ENCODE measurements at regions not wholly inside any gene's neighbourhood (a gene's known extent, or its start where the extent isn't known, plus 50 kb on each side); places are given as distances from the start of the nearest gene placed in this dataset.

DNA sequence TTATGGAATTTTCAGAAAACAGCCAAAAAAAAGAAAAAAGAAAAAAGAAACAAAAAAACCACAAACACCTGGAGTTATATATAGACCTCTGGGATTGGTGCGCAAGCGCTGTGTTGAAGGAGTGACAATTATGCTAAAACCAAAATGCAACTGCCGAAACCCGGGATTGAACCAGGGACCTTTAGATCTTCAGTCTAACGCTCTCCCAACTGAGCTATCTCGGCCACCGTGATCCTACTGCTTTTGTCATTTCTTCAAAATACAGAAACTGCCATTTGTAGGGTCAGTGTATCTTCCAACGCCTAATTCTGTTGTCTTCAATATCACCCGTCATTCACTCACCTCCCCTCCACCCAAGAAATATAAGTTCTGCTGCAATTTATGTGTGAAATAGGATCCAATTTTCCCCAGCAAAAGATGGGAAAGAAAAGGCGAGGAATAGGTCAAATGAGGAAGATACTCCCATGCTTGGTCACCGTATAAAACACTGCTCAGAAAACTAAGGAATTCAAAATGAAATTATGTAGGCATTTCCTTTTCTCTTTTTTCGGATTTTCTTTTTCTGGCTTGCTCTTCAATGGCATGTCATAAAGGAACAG is 116.0 kb downstream of the TRIM27 start:
- Histone ChIP-seq H3K27me3 (ENCODE audit: control insufficient read depth in 1 of 2, insufficient read depth in 2 of 2, low read length in 2 of 2) (peaks cover 19 to 26% of the 10 kb centered on the region in 2 donors), H3K36me3 (ENCODE audit: control insufficient read depth in 2 of 2, insufficient read depth in 2 of 2, low read length in 1 of 2) (no peaks in the 10 kb centered on the region), H3K9me3 (ENCODE audit: control insufficient read depth in 2 of 2, insufficient read depth in 1 of 2, low read depth in 1 of 2, low read length in 1 of 2) (peaks cover 0 to 11% of the 10 kb centered on the region in 2 donors), H3K27ac (ENCODE audit: low read depth in 2 of 2, low read length in 1 of 2) (no peak overlapping the region), H3K4me3 (ENCODE audit: low read depth in 1 of 2, low read length in 2 of 2) (no peak overlapping the region), H3K4me1 (ENCODE audit: control insufficient read depth in 2 of 2, insufficient read depth in 2 of 2, low read length in 1 of 2) (peaks cover 0 to 2% of the 10 kb centered on the region in 2 donors)
- WGBS, 2 donors = 6 to 9% methylated on average over 12 of the region's 12 CpGs

DNA sequence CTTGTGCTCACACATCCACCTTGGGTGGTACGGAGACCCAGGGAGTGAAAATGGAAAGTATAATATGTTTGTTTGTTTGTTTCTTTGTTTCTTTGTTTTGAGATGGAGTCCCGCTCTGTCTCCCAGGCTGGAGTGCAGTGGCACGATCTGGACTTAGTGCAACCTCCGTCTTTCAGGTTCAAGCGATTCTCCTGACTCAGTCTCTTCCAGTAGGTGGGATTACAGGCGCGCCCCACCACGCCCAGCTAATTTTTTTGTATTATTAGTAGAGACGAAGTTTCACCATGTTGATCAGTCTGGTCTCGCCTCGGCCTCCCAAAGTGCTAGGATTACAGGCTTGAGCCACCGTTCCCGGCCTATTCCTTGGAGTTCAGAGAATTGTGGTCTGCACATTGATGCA is 115.4 kb downstream of the TRIM27 start:
- H3K9me3 ChIP-seq (ENCODE audit: control insufficient read depth in 2 of 2, insufficient read depth in 1 of 2, low read depth in 1 of 2, low read length in 1 of 2) = peaks cover 0 to 11% of the 10 kb centered on the region in 2 donors
- H3K36me3 ChIP-seq (ENCODE audit: control insufficient read depth in 2 of 2, insufficient read depth in 2 of 2, low read length in 1 of 2) = no peaks in the 10 kb centered on the region
- H3K4me1 ChIP-seq (ENCODE audit: control insufficient read depth in 2 of 2, insufficient read depth in 2 of 2, low read length in 1 of 2) = peaks cover 0 to 2% of the 10 kb centered on the region in 2 donors
- no peak overlapping the region for H3K4me3 ChIP-seq (ENCODE audit: low read depth in 1 of 2, low read length in 2 of 2)
- 15 to 22% methylated on average over 13 of the region's 13 CpGs for WGBS, 2 donors
- H3K27me3 ChIP-seq (ENCODE audit: control insufficient read depth in 1 of 2, insufficient read depth in 2 of 2, low read length in 2 of 2) = peaks cover 19 to 31% of the 10 kb centered on the region in 2 donors
- H3K27ac ChIP-seq (ENCODE audit: low read depth in 2 of 2, low read length in 1 of 2) = no peak overlapping the region

DNA sequence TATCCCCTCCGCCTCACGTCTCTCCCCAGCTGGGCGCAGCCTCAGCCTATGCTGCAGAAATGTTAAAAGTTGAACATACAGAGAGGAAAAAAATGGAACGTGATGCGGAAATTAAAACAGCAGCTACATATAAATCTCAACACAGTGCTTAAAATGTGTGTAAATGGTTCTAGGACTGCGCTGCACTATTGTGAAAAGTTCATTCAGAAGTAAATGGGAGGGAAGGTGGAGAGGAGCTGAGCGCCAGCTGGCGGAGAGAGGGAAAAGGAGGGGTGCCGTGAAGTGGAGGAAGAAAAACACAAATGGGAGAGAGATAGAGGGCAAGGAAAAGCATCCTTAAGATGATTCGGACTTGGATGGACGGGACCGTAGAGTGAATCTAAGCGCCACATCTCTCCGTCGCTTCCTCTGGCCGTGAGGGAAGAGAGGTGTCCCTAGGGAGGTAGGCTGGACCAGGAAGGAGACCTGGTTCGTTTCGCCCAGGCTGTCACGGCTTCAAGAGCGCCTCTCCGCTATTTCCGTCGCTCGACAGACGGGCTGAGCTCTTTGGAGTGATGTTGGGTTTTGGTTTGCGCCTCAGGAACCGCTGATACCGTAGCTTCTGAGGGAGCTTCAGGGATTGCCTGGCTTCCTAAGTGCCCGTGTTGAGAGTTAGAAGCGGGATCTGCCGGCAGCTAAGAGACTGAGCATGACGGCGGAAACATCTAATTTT is 113.7 kb downstream of the TRIM27 start:
- peaks cover 0 to 2% of the 10 kb centered on the region in 2 donors for H3K4me1 ChIP-seq (ENCODE audit: control insufficient read depth in 2 of 2, insufficient read depth in 2 of 2, low read length in 1 of 2)
- H3K27ac ChIP-seq (ENCODE audit: low read depth in 2 of 2, low read length in 1 of 2) = no peak overlapping the region
- WGBS, 2 donors = 7 to 10% methylated on average over 33 of the region's 33 CpGs
- peaks cover 0 to 17% of the 10 kb centered on the region in 2 donors for H3K9me3 ChIP-seq (ENCODE audit: control insufficient read depth in 2 of 2, insufficient read depth in 1 of 2, low read depth in 1 of 2, low read length in 1 of 2)
- H3K4me3 ChIP-seq (ENCODE audit: low read depth in 1 of 2, low read length in 2 of 2) = peak overlapping the region in 1 of 2 donors; percentile 9
- H3K36me3 ChIP-seq (ENCODE audit: control insufficient read depth in 2 of 2, insufficient read depth in 2 of 2, low read length in 1 of 2) = no peaks in the 10 kb centered on the region
- H3K27me3 ChIP-seq (ENCODE audit: control insufficient read depth in 1 of 2, insufficient read depth in 2 of 2, low read length in 2 of 2) = peaks cover 24 to 43% of the 10 kb centered on the region in 2 donors

DNA sequence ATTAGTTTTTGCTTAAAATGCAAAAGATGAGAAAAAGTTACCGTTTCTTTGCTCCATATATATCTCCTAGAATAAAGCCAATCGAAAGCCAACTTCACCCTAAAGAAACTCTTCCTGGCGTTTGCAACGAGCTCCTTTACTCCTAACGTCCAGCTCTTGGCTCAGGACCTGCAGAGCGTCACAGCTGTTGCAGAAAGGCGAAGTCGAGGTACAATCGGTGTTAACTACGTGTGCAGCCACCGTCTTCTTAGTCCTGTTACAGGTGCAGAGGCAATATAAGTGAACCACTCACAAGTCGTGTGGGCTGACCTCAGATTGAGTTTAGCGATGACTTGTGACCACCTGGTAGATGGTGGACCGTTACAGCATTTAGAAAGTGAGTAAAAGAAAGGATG is 113.1 kb downstream of the TRIM27 start:
- no peak overlapping the region for H3K4me3 ChIP-seq (ENCODE audit: low read depth in 1 of 2, low read length in 2 of 2)
- no peaks in the 10 kb centered on the region for H3K36me3 ChIP-seq (ENCODE audit: control insufficient read depth in 2 of 2, insufficient read depth in 2 of 2, low read length in 1 of 2)
- no peak overlapping the region for H3K27ac ChIP-seq (ENCODE audit: low read depth in 2 of 2, low read length in 1 of 2)
- WGBS, 2 donors = 6 to 8% methylated on average over 14 of the region's 14 CpGs
- peaks cover 0 to 17% of the 10 kb centered on the region in 2 donors for H3K9me3 ChIP-seq (ENCODE audit: control insufficient read depth in 2 of 2, insufficient read depth in 1 of 2, low read depth in 1 of 2, low read length in 1 of 2)
- peaks cover 25 to 43% of the 10 kb centered on the region in 2 donors for H3K27me3 ChIP-seq (ENCODE audit: control insufficient read depth in 1 of 2, insufficient read depth in 2 of 2, low read length in 2 of 2)
- peaks cover 0 to 2% of the 10 kb centered on the region in 2 donors for H3K4me1 ChIP-seq (ENCODE audit: control insufficient read depth in 2 of 2, insufficient read depth in 2 of 2, low read length in 1 of 2)

DNA sequence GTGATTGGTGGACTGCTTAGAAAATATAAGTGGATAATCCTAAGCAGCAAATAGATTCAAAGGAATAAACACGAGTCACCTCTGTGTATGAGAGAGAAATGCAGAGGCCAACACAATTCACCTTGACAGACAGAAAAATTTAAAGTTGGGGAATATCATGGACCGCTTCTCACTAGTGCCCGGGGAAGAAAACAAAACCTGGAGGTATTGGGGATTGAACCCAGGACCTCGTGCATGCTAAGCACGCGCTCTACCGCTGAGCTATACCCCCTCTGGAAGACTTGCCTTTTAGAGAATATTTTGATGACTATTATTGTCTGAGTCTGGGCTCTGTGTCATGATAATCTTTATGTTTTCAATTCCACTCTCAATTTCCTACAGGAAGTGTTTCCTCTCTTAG is 111.9 kb downstream of the TRIM27 start:
- Histone ChIP-seq H3K4me3 (ENCODE audit: low read depth in 1 of 2, low read length in 2 of 2) (no peak overlapping the region), H3K27me3 (ENCODE audit: control insufficient read depth in 1 of 2, insufficient read depth in 2 of 2, low read length in 2 of 2) (peaks cover 21 to 49% of the 10 kb centered on the region in 2 donors), H3K4me1 (ENCODE audit: control insufficient read depth in 2 of 2, insufficient read depth in 2 of 2, low read length in 1 of 2) (peaks cover 0 to 2% of the 10 kb centered on the region in 2 donors), H3K36me3 (ENCODE audit: control insufficient read depth in 2 of 2, insufficient read depth in 2 of 2, low read length in 1 of 2) (no peaks in the 10 kb centered on the region), H3K27ac (ENCODE audit: low read depth in 2 of 2, low read length in 1 of 2) (no peak overlapping the region), H3K9me3 (ENCODE audit: control insufficient read depth in 2 of 2, insufficient read depth in 1 of 2, low read depth in 1 of 2, low read length in 1 of 2) (peaks cover 0 to 17% of the 10 kb centered on the region in 2 donors)
- WGBS, 2 donors = 7% methylated on average over 7 of the region's 7 CpGs

DNA sequence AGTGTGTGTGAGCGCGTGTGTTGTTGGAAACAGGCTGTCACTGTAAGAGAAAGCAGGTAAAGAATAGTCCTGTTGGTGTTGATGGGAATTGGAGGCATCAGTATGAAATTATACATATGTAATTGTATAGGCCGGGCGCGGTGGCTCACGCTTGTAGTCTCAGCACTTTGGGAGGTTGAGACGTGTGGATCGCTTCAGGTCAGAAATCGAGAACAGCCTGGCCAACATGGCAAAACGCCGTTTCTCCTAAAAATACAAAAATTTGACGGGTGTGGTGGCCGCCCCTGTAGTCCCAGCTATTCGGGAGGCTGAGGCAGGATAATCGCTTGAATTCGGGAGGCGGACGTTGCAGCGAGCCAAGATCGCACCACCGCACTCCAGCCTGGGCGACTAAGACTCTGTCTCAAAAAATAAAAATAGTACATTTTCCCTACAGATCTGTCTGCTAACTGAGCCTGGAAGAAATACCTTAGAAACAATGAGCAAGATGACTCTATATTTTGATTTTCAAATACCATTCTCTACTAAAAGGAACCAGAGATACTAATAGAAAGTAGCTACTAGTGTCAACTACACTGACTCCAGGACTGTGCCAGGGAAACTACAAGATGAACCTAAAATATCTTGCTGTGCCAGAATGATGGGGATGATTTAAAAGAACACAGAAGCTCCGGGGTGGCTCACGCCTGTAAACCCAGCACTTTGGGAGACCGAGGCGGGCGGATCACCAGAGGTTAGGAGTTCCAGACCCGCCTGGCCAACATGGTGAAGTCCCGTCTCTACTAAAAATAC is 110.8 kb downstream of the TRIM27 start:
- Histone ChIP-seq H3K36me3 (ENCODE audit: control insufficient read depth in 2 of 2, insufficient read depth in 2 of 2, low read length in 1 of 2) (no peaks in the 10 kb centered on the region), H3K27me3 (ENCODE audit: control insufficient read depth in 1 of 2, insufficient read depth in 2 of 2, low read length in 2 of 2) (peaks cover 27 to 51% of the 10 kb centered on the region in 2 donors), H3K4me1 (ENCODE audit: control insufficient read depth in 2 of 2, insufficient read depth in 2 of 2, low read length in 1 of 2) (peaks cover 0 to 2% of the 10 kb centered on the region in 2 donors), H3K9me3 (ENCODE audit: control insufficient read depth in 2 of 2, insufficient read depth in 1 of 2, low read depth in 1 of 2, low read length in 1 of 2) (peaks cover 0 to 17% of the 10 kb centered on the region in 2 donors), H3K4me3 (ENCODE audit: low read depth in 1 of 2, low read length in 2 of 2) (no peak overlapping the region), H3K27ac (ENCODE audit: low read depth in 2 of 2, low read length in 1 of 2) (no peak overlapping the region)
- WGBS, 2 donors = 16 to 18% methylated on average over 29 of the region's 29 CpGs

DNA sequence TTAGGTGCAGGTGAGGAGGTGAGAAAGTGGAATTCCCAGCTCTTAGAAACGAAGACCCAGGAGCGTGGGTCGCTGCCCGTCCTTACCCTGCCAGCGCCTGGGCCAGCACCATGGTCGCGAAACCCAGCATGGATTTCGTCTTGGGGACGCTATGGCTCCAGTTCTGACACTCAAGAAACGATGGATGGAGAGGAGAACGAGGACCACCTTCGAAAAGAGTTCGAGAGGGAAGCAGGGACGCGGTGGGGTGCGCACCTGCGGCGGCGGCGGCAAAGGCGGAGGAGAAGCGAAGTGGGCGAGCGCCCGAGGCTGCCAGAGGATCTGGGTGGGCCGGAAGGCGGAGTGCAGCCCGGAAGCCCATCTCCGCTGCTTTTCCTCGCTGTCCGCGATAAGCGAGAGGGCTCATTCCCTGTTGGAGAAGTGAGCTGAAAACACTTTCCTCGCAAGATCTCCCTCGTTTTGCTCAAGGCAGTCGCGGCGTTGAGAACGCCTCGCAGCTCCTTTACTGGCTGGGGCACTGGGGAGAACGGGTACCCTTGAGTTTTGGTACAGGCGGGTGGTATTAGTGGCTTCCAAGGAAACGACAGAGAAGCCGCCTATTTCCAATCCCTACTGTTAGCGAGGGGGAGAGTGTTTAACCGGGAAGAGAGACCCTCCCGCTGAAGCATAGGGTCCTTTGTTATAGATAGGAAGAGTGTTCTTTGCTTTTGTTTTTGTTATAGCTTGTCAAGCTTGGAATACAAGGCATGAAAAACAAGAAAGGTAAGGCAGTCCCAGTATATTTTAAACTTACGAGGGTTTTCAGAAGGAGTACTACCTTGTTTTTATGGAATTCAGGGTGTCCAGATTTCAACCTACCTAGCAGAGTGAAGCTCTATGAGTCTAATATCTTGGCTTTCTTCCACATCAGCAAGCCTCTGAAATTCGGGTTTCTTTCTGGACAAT is 109.5 kb downstream of the TRIM27 start:
- Histone ChIP-seq H3K9me3 (ENCODE audit: control insufficient read depth in 2 of 2, insufficient read depth in 1 of 2, low read depth in 1 of 2, low read length in 1 of 2) (peaks cover 0 to 17% of the 10 kb centered on the region in 2 donors), H3K36me3 (ENCODE audit: control insufficient read depth in 2 of 2, insufficient read depth in 2 of 2, low read length in 1 of 2) (no peaks in the 10 kb centered on the region), H3K27me3 (ENCODE audit: control insufficient read depth in 1 of 2, insufficient read depth in 2 of 2, low read length in 2 of 2) (peaks cover 27 to 50% of the 10 kb centered on the region in 2 donors), H3K4me3 (ENCODE audit: low read depth in 1 of 2, low read length in 2 of 2) (no peak overlapping the region), H3K4me1 (ENCODE audit: control insufficient read depth in 2 of 2, insufficient read depth in 2 of 2, low read length in 1 of 2) (peaks cover 0 to 2% of the 10 kb centered on the region in 2 donors), H3K27ac (ENCODE audit: low read depth in 2 of 2, low read length in 1 of 2) (no peak overlapping the region)
- WGBS, 2 donors = 10 to 11% methylated on average over 42 to 49 of the region's 49 CpGs

DNA sequence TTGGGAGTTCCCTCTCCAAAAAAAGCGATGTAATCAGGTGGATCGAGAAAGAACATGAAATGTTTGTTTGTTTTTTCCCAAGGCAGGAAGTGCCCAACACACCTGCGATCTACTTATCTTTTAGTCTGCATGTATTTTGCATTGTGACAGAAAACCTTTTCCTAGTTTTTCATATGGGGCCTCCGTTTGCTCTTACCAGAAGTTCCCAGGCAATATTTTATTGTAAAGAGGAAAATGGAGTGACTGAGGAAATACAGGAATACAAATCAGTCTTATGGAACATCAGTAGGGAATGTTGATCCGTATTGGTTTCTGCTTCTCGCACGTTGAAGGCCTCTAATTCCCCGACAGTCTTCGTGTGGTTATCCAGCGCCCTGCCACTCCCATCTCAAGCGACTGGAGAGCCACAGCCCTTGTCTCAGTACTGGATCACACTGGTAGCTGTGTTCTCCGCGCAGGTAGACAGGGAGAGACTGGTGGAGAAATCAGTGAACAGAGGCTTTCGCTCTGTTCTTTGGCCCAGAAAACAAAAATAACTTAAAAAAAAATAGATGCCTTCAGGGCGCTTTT is 107.4 kb downstream of the TRIM27 start:
- H3K9me3 ChIP-seq (ENCODE audit: control insufficient read depth in 2 of 2, insufficient read depth in 1 of 2, low read depth in 1 of 2, low read length in 1 of 2) = peaks cover 0 to 7% of the 10 kb centered on the region in 2 donors
- H3K4me1 ChIP-seq (ENCODE audit: control insufficient read depth in 2 of 2, insufficient read depth in 2 of 2, low read length in 1 of 2) = no peaks in the 10 kb centered on the region
- no peaks in the 10 kb centered on the region for H3K36me3 ChIP-seq (ENCODE audit: control insufficient read depth in 2 of 2, insufficient read depth in 2 of 2, low read length in 1 of 2)
- 8 to 13% methylated on average over 15 of the region's 15 CpGs for WGBS, 2 donors
- H3K4me3 ChIP-seq (ENCODE audit: low read depth in 1 of 2, low read length in 2 of 2) = no peak overlapping the region
- H3K27ac ChIP-seq (ENCODE audit: low read depth in 2 of 2, low read length in 1 of 2) = no peak overlapping the region
- peaks cover 19 to 35% of the 10 kb centered on the region in 2 donors for H3K27me3 ChIP-seq (ENCODE audit: control insufficient read depth in 1 of 2, insufficient read depth in 2 of 2, low read length in 2 of 2)
